TTC549 (cell line): ENCODE measurements at regions not wholly inside any gene's neighbourhood (a gene's known extent, or its start where the extent isn't known, plus 50 kb on each side); places are given as distances from the start of the nearest gene placed in this dataset.

Experiments used
- FAIRE-seq: peaks from 2 replicates; lab custom pipeline; 2012; peaks lifted over from hg19 to GRCh38; lab: Jason Lieb, UNC

GRCh38 chr6:14950103-14950969, 295.5 kb upstream of the JARID2 start:
- FAIRE-seq, result no peak

GRCh38 chr6:14950970-14951276, 294.9 kb upstream of the JARID2 start:
- FAIRE-seq, result no peak

- no peak for FAIRE-seq
These were observed 294.2 kb upstream of the JARID2 start for GRCh38 chr6:14951704-14952103.

GRCh38 chr6:14953836-14954235, 292.0 kb upstream of the JARID2 start:
- no peak for FAIRE-seq

GRCh38 chr6:14957355-14958059, 288.4 kb upstream of the JARID2 start:
- FAIRE-seq, result no peak

GRCh38 chr6:14959324-14959885, 286.5 kb upstream of the JARID2 start:
- no peak for FAIRE-seq

- no peak for FAIRE-seq
These were observed 281.2 kb upstream of the JARID2 start for GRCh38 chr6:14964556-14965270.

GRCh38 chr6:14965424-14966075, 280.3 kb upstream of the JARID2 start:
- FAIRE-seq, result no peak

GRCh38 chr6:14966096-14966905, 279.6 kb upstream of the JARID2 start:
- no peak for FAIRE-seq

GRCh38 chr6:14966906-14967711, 278.8 kb upstream of the JARID2 start:
- no peak for FAIRE-seq

GRCh38 chr6:14968056-14968637, 277.7 kb upstream of the JARID2 start:
- FAIRE-seq, result no peak

- FAIRE-seq, result no peak
These were observed 276.7 kb upstream of the JARID2 start for GRCh38 chr6:14969126-14969525.

- no peak for FAIRE-seq
These were observed 273.3 kb upstream of the JARID2 start for GRCh38 chr6:14972379-14973067.

GRCh38 chr6:14974372-14974771, 271.5 kb upstream of the JARID2 start:
- FAIRE-seq, result no peak

- no peak for FAIRE-seq
These were observed 270.9 kb upstream of the JARID2 start for GRCh38 chr6:14974792-14975470.

GRCh38 chr6:14975471-14975817, 270.4 kb upstream of the JARID2 start:
- no peak for FAIRE-seq

GRCh38 chr6:14977747-14978382, 268.0 kb upstream of the JARID2 start:
- FAIRE-seq, result no peak

GRCh38 chr6:14981960-14982359, 263.9 kb upstream of the JARID2 start:
- FAIRE-seq, result no peak
